Activated naive CD8-positive, alpha-beta T cell treated with anti-CD3 and anti-CD28 coated beads, Interleukin-2, amount 50 U/mL, for 24 hours (primary cell): ENCODE measurements at regions not wholly inside any gene's neighbourhood (a gene's known extent, or its start where the extent isn't known, plus 50 kb on each side); places are given as distances from the start of the nearest gene placed in this dataset.

Source experiments
- ATAC-seq: fragments of 150-1000 bp; cut with Tn5 transposase; one replicate; pipeline ENCODE4 v1.10.0; 2021
- DNase-seq: peaks from one replicate; pipeline ENCODE4 v3.0.0; 2021
- H3K27ac Mint-ChIP-seq: one replicate; pipeline ENCODE4 v1.8.0; 2021; ENCODE audit warnings: mild to moderate bottlenecking, mixed read lengths
- H3K27me3 Mint-ChIP-seq: one replicate; pipeline ENCODE4 v1.8.0; 2021; ENCODE audit warnings: mixed read lengths
- H3K36me3 Mint-ChIP-seq: one replicate; pipeline ENCODE4 v1.8.0; 2021; ENCODE audit warnings: low read depth, mixed read lengths
- H3K4me1 Mint-ChIP-seq: one replicate; pipeline ENCODE4 v1.8.0; 2021; ENCODE audit warnings: mixed read lengths
- H3K4me3 Mint-ChIP-seq: one replicate; pipeline ENCODE4 v1.8.0; 2021; ENCODE audit warnings: mild to moderate bottlenecking, moderate library complexity, mixed read lengths
- H3K9me3 Mint-ChIP-seq: one replicate; pipeline ENCODE4 v1.8.0; 2021; ENCODE audit warnings: mixed read lengths

GRCh38 chr20:24149881-24150307, 161.3 kb upstream of the GGTLC1 start:
- Mint-ChIP-seq H3K4me1 (peaks cover 8% of the 10 kb centered on the region), H3K27me3 (peaks cover 8% of the 10 kb centered on the region), H3K4me3 (no peak overlapping the region), H3K27ac (no peak overlapping the region), H3K36me3 (no peaks in the 10 kb centered on the region), H3K9me3 (peaks cover 9% of the 10 kb centered on the region)
- ATAC-seq (no peak), DNase-seq (no peak)

- H3K27ac Mint-ChIP-seq, result no peak overlapping the region
- peaks cover 9% of the 10 kb centered on the region for H3K9me3 Mint-ChIP-seq
- DNase-seq (no peak), ATAC-seq (no peak)
- H3K36me3 Mint-ChIP-seq, result no peaks in the 10 kb centered on the region
- peaks cover 6% of the 10 kb centered on the region for H3K27me3 Mint-ChIP-seq
- H3K4me1 Mint-ChIP-seq, result peaks cover 8% of the 10 kb centered on the region
- H3K4me3 Mint-ChIP-seq, result no peak overlapping the region
Observed at GRCh38 chr20:24149175-24149574, 160.6 kb upstream of the GGTLC1 start.

GRCh38 chr20:24148372-24148771, 159.8 kb upstream of the GGTLC1 start:
- no peak overlapping the region for H3K4me3 Mint-ChIP-seq
- no peaks in the 10 kb centered on the region for H3K36me3 Mint-ChIP-seq
- DNase-seq (no peak), ATAC-seq (no peak)
- H3K4me1 Mint-ChIP-seq, result peaks cover 8% of the 10 kb centered on the region
- peaks cover 6% of the 10 kb centered on the region for H3K27me3 Mint-ChIP-seq
- H3K9me3 Mint-ChIP-seq, result peaks cover 9% of the 10 kb centered on the region
- no peak overlapping the region for H3K27ac Mint-ChIP-seq

- no peak overlapping the region for H3K4me3 Mint-ChIP-seq
- peaks cover 9% of the 10 kb centered on the region for H3K9me3 Mint-ChIP-seq
- no peaks in the 10 kb centered on the region for H3K36me3 Mint-ChIP-seq
- peaks cover 6% of the 10 kb centered on the region for H3K27me3 Mint-ChIP-seq
- ATAC-seq (no peak), DNase-seq (no peak)
- no peak overlapping the region for H3K27ac Mint-ChIP-seq
- H3K4me1 Mint-ChIP-seq, result peaks cover 8% of the 10 kb centered on the region
Observed at GRCh38 chr20:24147961-24148360, 159.4 kb upstream of the GGTLC1 start.

- DNase-seq, result no peak
Observed at GRCh38 chr20:24147479-24147878, 158.9 kb upstream of the GGTLC1 start.

GRCh38 chr20:24146231-24146634, 157.7 kb upstream of the GGTLC1 start:
- Mint-ChIP-seq H3K4me1 (peaks cover 8% of the 10 kb centered on the region), H3K27me3 (peaks cover 4% of the 10 kb centered on the region), H3K36me3 (no peaks in the 10 kb centered on the region), H3K27ac (no peak overlapping the region), H3K4me3 (no peak overlapping the region), H3K9me3 (peaks cover 15% of the 10 kb centered on the region)
- DNase-seq, result no peak
- no peak for ATAC-seq

More at GRCh38 chr20:24147479-24147878, 158.9 kb upstream of the GGTLC1 start:
- no peak for ATAC-seq
- Mint-ChIP-seq H3K27me3 (peaks cover 6% of the 10 kb centered on the region), H3K27ac (no peak overlapping the region), H3K4me3 (no peak overlapping the region), H3K9me3 (peaks cover 9% of the 10 kb centered on the region), H3K4me1 (peaks cover 8% of the 10 kb centered on the region), H3K36me3 (no peaks in the 10 kb centered on the region)

- DNase-seq, result no peak
- Mint-ChIP-seq H3K4me3 (no peak overlapping the region), H3K27ac (no peak overlapping the region), H3K4me1 (peaks cover 8% of the 10 kb centered on the region), H3K27me3 (peaks cover 4% of the 10 kb centered on the region), H3K9me3 (peaks cover 16% of the 10 kb centered on the region), H3K36me3 (no peaks in the 10 kb centered on the region)
- ATAC-seq, result no peak
Observed at GRCh38 chr20:24144371-24144770, 155.8 kb upstream of the GGTLC1 start.

GRCh38 chr20:24141111-24141510, 152.5 kb upstream of the GGTLC1 start:
- H3K27ac Mint-ChIP-seq, result no peak overlapping the region
- peaks cover 2% of the 10 kb centered on the region for H3K27me3 Mint-ChIP-seq
- no peak for ATAC-seq
- DNase-seq, result no peak
- peaks cover 7% of the 10 kb centered on the region for H3K9me3 Mint-ChIP-seq
- H3K4me1 Mint-ChIP-seq, result no peaks in the 10 kb centered on the region
- no peak overlapping the region for H3K4me3 Mint-ChIP-seq
- no peaks in the 10 kb centered on the region for H3K36me3 Mint-ChIP-seq

GRCh38 chr20:24139846-24140245, 151.3 kb upstream of the GGTLC1 start:
- Mint-ChIP-seq H3K9me3 (peaks cover 7% of the 10 kb centered on the region), H3K27ac (no peak overlapping the region), H3K4me1 (no peaks in the 10 kb centered on the region), H3K4me3 (no peak overlapping the region), H3K27me3 (no peaks in the 10 kb centered on the region), H3K36me3 (no peaks in the 10 kb centered on the region)
- DNase-seq, result no peak
- no peak for ATAC-seq

GRCh38 chr20:24138951-24139350, 150.4 kb upstream of the GGTLC1 start:
- Mint-ChIP-seq H3K27ac (no peak overlapping the region), H3K36me3 (no peaks in the 10 kb centered on the region), H3K4me1 (no peaks in the 10 kb centered on the region), H3K27me3 (no peaks in the 10 kb centered on the region), H3K9me3 (peaks cover 7% of the 10 kb centered on the region), H3K4me3 (no peak overlapping the region)
- ATAC-seq (no peak), DNase-seq (no peak)

GRCh38 chr20:24138196-24138857, 149.7 kb upstream of the GGTLC1 start:
- Mint-ChIP-seq H3K36me3 (no peaks in the 10 kb centered on the region), H3K4me1 (no peaks in the 10 kb centered on the region), H3K27me3 (no peaks in the 10 kb centered on the region), H3K9me3 (peaks cover 7% of the 10 kb centered on the region), H3K4me3 (no peak overlapping the region), H3K27ac (no peak overlapping the region)
- ATAC-seq (no peak), DNase-seq (no peak)

- H3K9me3 Mint-ChIP-seq, result peaks cover 5% of the 10 kb centered on the region
- DNase-seq, result no peak
- H3K36me3 Mint-ChIP-seq, result no peaks in the 10 kb centered on the region
- no peak overlapping the region for H3K4me3 Mint-ChIP-seq
- peaks cover 1% of the 10 kb centered on the region for H3K4me1 Mint-ChIP-seq
- no peak overlapping the region for H3K27ac Mint-ChIP-seq
- ATAC-seq, result no peak
- H3K27me3 Mint-ChIP-seq, result no peaks in the 10 kb centered on the region
Observed at GRCh38 chr20:24136659-24137246, 148.2 kb upstream of the GGTLC1 start.

GRCh38 chr20:24135781-24136180, 147.2 kb upstream of the GGTLC1 start:
- Mint-ChIP-seq H3K36me3 (no peaks in the 10 kb centered on the region), H3K27ac (no peak overlapping the region), H3K4me1 (peaks cover 5% of the 10 kb centered on the region), H3K27me3 (peaks cover under 1% of the 10 kb centered on the region), H3K4me3 (no peak overlapping the region), H3K9me3 (no peaks in the 10 kb centered on the region)
- ATAC-seq (no peak), DNase-seq (no peak)

GRCh38 chr20:24134930-24135329, 146.4 kb upstream of the GGTLC1 start:
- Mint-ChIP-seq H3K4me3 (no peak overlapping the region), H3K9me3 (no peaks in the 10 kb centered on the region), H3K27me3 (peaks cover 1% of the 10 kb centered on the region), H3K4me1 (peaks cover 5% of the 10 kb centered on the region), H3K27ac (no peak overlapping the region), H3K36me3 (no peaks in the 10 kb centered on the region)
- no peak for DNase-seq
- no peak for ATAC-seq

GRCh38 chr20:24134284-24134683, 145.7 kb upstream of the GGTLC1 start:
- Mint-ChIP-seq H3K9me3 (no peaks in the 10 kb centered on the region), H3K27ac (no peak overlapping the region), H3K36me3 (no peaks in the 10 kb centered on the region), H3K4me3 (no peak overlapping the region), H3K27me3 (peaks cover 1% of the 10 kb centered on the region), H3K4me1 (peaks cover 5% of the 10 kb centered on the region)
- DNase-seq (no peak), ATAC-seq (no peak)
